K562 (cell line): ENCODE measurements at regions not wholly inside any gene's neighbourhood (a gene's known extent, or its start where the extent isn't known, plus 50 kb on each side); places are given as distances from the start of the nearest gene placed in this dataset.

Source experiments
- ATAC-seq: fragments of 200-7000 bp; cut with Tn5 transposase; 3 replicates; pipeline ENCODE4 v1.9.1; 2020; ENCODE audit warnings: moderate library complexity
- BruUV-seq: library from RNA; stranded (reverse); fragments of 400-500 nt; replicated peaks from 2 replicates; lab custom pipeline; 2021; lab: Mats Ljungman, UMichigan
- CTCF ChIA-PET: fragments of 300-600 bp; formaldehyde crosslinking; extraction: SDS; loops from one replicate; lab custom pipeline; 2021; ENCODE audit warnings: low intra/inter-chr PET ratio; lab: Yijun Ruan, JAX
- POLR2A ChIA-PET: fragments of 300-600, 350-650 bp; sonication (Branson Sonifier 250); formaldehyde crosslinking; extraction: SDS; loops from one replicate; lab custom pipeline; 2021; ENCODE audit warnings: antibody characterized with exemption, inconsistent platforms; lab: Yijun Ruan, JAX
- DNase-seq, 4 experiments: peaks; one replicate each; pipeline versions ENCODE4 v3.0.0 to v3.0.0-alpha.2; 2011 to 2018; ENCODE audit warnings: low spot score in 3 of 4, mixed read lengths in 3 of 4; ENCODE audit errors: extremely low read depth in 1 of 4
- FAIRE-seq: peaks from 2 replicates; lab custom pipeline; 2011; peaks lifted over from hg19 to GRCh38; lab: Jason Lieb, UNC
- H2AFZ ChIP-seq: 2 replicates; pipeline ENCODE4 v1.6.0; 2011; ENCODE audit warnings: low read depth, low read length, control low read depth, inconsistent platforms
- H3K27ac ChIP-seq: fragments of 200-600 bp; 3 replicates; pipeline ENCODE4 v1.8.0; 2011; ENCODE audit warnings: low read depth, mild to moderate bottlenecking, control low read depth, inconsistent platforms, low read length, moderate library complexity, mixed read lengths; ENCODE audit errors: extremely low read depth
- H3K27me3 ChIP-seq, 2 experiments: fragments of 300-600 bp in 1 of 2; 2 replicates in 1 of 2; 3 replicates in 1 of 2; pipeline versions ENCODE4 v1.6.0 to v1.8.0; 2011; ENCODE audit warnings: inconsistent platforms in 2 of 2, low read length in 2 of 2, mild to moderate bottlenecking in 1 of 2, mixed read lengths in 1 of 2, moderate library complexity in 1 of 2; ENCODE audit not compliant: control insufficient read depth in 2 of 2, insufficient read depth in 2 of 2
- H3K36me3 ChIP-seq: fragments of 300-600 bp; 3 replicates; pipeline ENCODE4 v1.8.0; 2011; ENCODE audit warnings: mild to moderate bottlenecking, low read length, inconsistent platforms; ENCODE audit not compliant: control insufficient read depth, insufficient read depth
- H3K4me1 ChIP-seq, 2 experiments: fragments of 200-600 bp in 1 of 2; replicated peaks in 1 of 2; 2 replicates in 1 of 2; 3 replicates in 1 of 2; pipeline versions ENCODE4 v1.5.1 to v1.8.0; 2011; ENCODE audit warnings: inconsistent platforms in 2 of 2, low read length in 2 of 2, mild to moderate bottlenecking in 1 of 2, mixed read lengths in 1 of 2, moderate library complexity in 1 of 2; ENCODE audit not compliant: control insufficient read depth in 2 of 2, insufficient read depth in 2 of 2
- H3K4me2 ChIP-seq: 2 replicates; pipeline ENCODE4 v1.6.1; 2011; ENCODE audit warnings: low read length, control low read depth, inconsistent platforms, mixed read lengths; ENCODE audit not compliant: insufficient read depth
- H3K4me3 ChIP-seq: fragments of 200-600 bp; sonication (generic), shearing (Covaris generic); 2 replicates; pipeline ENCODE4 v1.5.1; 2016; ENCODE audit warnings: control low read depth, inconsistent platforms
- H3K79me2 ChIP-seq: fragments of 200-600 bp; 3 replicates; pipeline ENCODE4 v1.8.0; 2011; ENCODE audit warnings: low read length, inconsistent platforms; ENCODE audit not compliant: control insufficient read depth, insufficient read depth
- H3K9ac ChIP-seq, 2 experiments: 2 replicates each; pipeline versions ENCODE4 v1.6.0 to v1.6.1; 2011; ENCODE audit warnings: low read depth in 2 of 2, low read length in 2 of 2, control low read depth in 1 of 2, inconsistent platforms in 1 of 2, mild to moderate bottlenecking in 1 of 2, mixed read lengths in 1 of 2; ENCODE audit not compliant: insufficient read depth in 1 of 2
- H3K9me1 ChIP-seq: one replicate; pipeline ENCODE4 v1.6.0; 2011; ENCODE audit warnings: inconsistent platforms, mild to moderate bottlenecking, low read length, moderate library complexity; ENCODE audit not compliant: control insufficient read depth, insufficient read depth
- H3K9me3 ChIP-seq: replicated peaks from 2 replicates; pipeline ENCODE4 v1.5.1; 2011; ENCODE audit warnings: low read depth, low read length, inconsistent platforms; ENCODE audit not compliant: control insufficient read depth, insufficient read depth
- H4K20me1 ChIP-seq: replicated peaks from 2 replicates; pipeline ENCODE4 v1.6.1; 2011; ENCODE audit warnings: low read length, inconsistent platforms, mixed read lengths; ENCODE audit not compliant: control insufficient read depth, insufficient read depth
- BRD9 ChIP-seq: fragments of 450-650 bp; IDR thresholded peaks from 2 replicates; pipeline ENCODE4 v1.6.1; 2018; ENCODE audit warnings: low read depth; ENCODE audit not compliant: partially characterized antibody
- KAT7 ChIP-seq: sonication (generic); formaldehyde crosslinking; IDR thresholded peaks from 2 replicates; pipeline ENCODE4 v1.8.0; 2022; ENCODE audit warnings: missing genetic modification reagents, mild to moderate bottlenecking, borderline replicate concordance
- WGBS: fragments of 100-300 bp; shearing (Covaris generic); methylation state at CpG from one replicate; pipeline ENCODE4 v1.1.6; 2016; ENCODE audit warnings: low coverage, mixed read lengths; ENCODE audit not compliant: insufficient coverage; ENCODE audit errors: missing lambda C conversion rate; 5-methylcytosine and 5-hydroxymethylcytosine counted together
- in situ Hi-C: fragments of 300-500 bp; cut with MboI; formaldehyde crosslinking; loops from 4 replicates; pipeline ENCODE4 v1.15.0; 2018; ENCODE audit warnings: inconsistent platforms, mixed read lengths
- intact Hi-C: fragments of 100-400 bp; cut with micrococcal nuclease; formaldehyde crosslinking; loops from 2 replicates; pipeline ENCODE4 v1.14.2; 2022
- TF ChIP-seq, protein P1 (sequence below): fragments of 450-650 bp; IDR thresholded peaks from 2 replicates; pipeline ENCODE4 v1.6.1; 2016; ENCODE audit warnings: missing biosample characterization, missing genetic modification characterization
- TF ChIP-seq, protein P2 (sequence below): fragments of 450-650 bp; IDR thresholded peaks from 2 replicates; pipeline ENCODE4 v1.6.1; 2016; ENCODE audit warnings: mild to moderate bottlenecking, moderate library complexity
- TF ChIP-seq, protein P3 (sequence below): sonication (generic); formaldehyde crosslinking; IDR thresholded peaks from 2 replicates; pipeline ENCODE4 v1.8.1; 2023; ENCODE audit warnings: missing genetic modification reagents, mild to moderate bottlenecking, borderline replicate concordance

DNA sequence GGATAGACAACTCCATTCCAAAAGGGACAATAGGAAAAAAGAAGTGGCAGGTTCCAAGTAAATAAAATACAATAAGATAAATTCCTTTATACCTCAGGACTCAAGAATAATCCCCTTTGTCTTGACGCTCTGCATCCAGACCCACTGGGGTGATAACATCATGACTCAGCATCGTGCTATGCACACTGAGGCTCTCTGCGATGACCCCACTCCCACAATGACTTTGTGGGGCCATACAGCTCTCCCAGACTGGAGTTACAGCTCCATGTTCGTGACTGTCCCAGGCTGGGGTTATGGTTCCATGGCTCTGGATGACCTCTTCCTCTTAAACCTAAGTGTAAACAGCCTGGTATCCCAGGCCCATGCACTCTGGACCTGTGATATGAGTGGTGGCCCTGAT lies 254.5 kb upstream of the ADGRL3 start:
- intact Hi-C loops, result no loop called here
- ChIA-PET POLR2A (no interaction called here), CTCF (no interaction called here)
- no TSS peak for BruUV-seq
- H2AFZ ChIP-seq, result no peak overlapping the region
- no peaks in the 10 kb centered on the region for H3K9me1 ChIP-seq
- no peak for ATAC-seq
- no peak overlapping the region for H3K4me2 ChIP-seq
- FAIRE-seq, result no peak
- H3K79me2 ChIP-seq, result no peaks in the 10 kb centered on the region
- DNase-seq, result peak in 1 of 4 experiments; percentile 4
- no peak overlapping the region for H3K4me3 ChIP-seq
- no peaks in the 10 kb centered on the region for H3K27me3 ChIP-seq
- WGBS, result 5% methylated on average over 3 of the region's 4 CpGs
- in situ Hi-C loops, result no loop called here
- H3K36me3 ChIP-seq, result no peaks in the 10 kb centered on the region
- no peaks in the 10 kb centered on the region for H3K4me1 ChIP-seq
- no peaks in the 10 kb centered on the region for H4K20me1 ChIP-seq
- H3K27ac ChIP-seq, result no peak overlapping the region
- no peaks in the 10 kb centered on the region for H3K9me3 ChIP-seq
- H3K9ac ChIP-seq, result no peak overlapping the region
- TF ChIP-seq, protein P1, sequence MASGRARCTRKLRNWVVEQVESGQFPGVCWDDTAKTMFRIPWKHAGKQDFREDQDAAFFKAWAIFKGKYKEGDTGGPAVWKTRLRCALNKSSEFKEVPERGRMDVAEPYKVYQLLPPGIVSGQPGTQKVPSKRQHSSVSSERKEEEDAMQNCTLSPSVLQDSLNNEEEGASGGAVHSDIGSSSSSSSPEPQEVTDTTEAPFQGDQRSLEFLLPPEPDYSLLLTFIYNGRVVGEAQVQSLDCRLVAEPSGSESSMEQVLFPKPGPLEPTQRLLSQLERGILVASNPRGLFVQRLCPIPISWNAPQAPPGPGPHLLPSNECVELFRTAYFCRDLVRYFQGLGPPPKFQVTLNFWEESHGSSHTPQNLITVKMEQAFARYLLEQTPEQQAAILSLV, result no peak
- TF ChIP-seq, protein P2, sequence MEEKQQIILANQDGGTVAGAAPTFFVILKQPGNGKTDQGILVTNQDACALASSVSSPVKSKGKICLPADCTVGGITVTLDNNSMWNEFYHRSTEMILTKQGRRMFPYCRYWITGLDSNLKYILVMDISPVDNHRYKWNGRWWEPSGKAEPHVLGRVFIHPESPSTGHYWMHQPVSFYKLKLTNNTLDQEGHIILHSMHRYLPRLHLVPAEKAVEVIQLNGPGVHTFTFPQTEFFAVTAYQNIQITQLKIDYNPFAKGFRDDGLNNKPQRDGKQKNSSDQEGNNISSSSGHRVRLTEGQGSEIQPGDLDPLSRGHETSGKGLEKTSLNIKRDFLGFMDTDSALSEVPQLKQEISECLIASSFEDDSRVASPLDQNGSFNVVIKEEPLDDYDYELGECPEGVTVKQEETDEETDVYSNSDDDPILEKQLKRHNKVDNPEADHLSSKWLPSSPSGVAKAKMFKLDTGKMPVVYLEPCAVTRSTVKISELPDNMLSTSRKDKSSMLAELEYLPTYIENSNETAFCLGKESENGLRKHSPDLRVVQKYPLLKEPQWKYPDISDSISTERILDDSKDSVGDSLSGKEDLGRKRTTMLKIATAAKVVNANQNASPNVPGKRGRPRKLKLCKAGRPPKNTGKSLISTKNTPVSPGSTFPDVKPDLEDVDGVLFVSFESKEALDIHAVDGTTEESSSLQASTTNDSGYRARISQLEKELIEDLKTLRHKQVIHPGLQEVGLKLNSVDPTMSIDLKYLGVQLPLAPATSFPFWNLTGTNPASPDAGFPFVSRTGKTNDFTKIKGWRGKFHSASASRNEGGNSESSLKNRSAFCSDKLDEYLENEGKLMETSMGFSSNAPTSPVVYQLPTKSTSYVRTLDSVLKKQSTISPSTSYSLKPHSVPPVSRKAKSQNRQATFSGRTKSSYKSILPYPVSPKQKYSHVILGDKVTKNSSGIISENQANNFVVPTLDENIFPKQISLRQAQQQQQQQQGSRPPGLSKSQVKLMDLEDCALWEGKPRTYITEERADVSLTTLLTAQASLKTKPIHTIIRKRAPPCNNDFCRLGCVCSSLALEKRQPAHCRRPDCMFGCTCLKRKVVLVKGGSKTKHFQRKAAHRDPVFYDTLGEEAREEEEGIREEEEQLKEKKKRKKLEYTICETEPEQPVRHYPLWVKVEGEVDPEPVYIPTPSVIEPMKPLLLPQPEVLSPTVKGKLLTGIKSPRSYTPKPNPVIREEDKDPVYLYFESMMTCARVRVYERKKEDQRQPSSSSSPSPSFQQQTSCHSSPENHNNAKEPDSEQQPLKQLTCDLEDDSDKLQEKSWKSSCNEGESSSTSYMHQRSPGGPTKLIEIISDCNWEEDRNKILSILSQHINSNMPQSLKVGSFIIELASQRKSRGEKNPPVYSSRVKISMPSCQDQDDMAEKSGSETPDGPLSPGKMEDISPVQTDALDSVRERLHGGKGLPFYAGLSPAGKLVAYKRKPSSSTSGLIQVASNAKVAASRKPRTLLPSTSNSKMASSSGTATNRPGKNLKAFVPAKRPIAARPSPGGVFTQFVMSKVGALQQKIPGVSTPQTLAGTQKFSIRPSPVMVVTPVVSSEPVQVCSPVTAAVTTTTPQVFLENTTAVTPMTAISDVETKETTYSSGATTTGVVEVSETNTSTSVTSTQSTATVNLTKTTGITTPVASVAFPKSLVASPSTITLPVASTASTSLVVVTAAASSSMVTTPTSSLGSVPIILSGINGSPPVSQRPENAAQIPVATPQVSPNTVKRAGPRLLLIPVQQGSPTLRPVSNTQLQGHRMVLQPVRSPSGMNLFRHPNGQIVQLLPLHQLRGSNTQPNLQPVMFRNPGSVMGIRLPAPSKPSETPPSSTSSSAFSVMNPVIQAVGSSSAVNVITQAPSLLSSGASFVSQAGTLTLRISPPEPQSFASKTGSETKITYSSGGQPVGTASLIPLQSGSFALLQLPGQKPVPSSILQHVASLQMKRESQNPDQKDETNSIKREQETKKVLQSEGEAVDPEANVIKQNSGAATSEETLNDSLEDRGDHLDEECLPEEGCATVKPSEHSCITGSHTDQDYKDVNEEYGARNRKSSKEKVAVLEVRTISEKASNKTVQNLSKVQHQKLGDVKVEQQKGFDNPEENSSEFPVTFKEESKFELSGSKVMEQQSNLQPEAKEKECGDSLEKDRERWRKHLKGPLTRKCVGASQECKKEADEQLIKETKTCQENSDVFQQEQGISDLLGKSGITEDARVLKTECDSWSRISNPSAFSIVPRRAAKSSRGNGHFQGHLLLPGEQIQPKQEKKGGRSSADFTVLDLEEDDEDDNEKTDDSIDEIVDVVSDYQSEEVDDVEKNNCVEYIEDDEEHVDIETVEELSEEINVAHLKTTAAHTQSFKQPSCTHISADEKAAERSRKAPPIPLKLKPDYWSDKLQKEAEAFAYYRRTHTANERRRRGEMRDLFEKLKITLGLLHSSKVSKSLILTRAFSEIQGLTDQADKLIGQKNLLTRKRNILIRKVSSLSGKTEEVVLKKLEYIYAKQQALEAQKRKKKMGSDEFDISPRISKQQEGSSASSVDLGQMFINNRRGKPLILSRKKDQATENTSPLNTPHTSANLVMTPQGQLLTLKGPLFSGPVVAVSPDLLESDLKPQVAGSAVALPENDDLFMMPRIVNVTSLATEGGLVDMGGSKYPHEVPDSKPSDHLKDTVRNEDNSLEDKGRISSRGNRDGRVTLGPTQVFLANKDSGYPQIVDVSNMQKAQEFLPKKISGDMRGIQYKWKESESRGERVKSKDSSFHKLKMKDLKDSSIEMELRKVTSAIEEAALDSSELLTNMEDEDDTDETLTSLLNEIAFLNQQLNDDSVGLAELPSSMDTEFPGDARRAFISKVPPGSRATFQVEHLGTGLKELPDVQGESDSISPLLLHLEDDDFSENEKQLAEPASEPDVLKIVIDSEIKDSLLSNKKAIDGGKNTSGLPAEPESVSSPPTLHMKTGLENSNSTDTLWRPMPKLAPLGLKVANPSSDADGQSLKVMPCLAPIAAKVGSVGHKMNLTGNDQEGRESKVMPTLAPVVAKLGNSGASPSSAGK, result no peak
- TF ChIP-seq KAT7 (CRISPR knock-in tag) (no peak), BRD9 (no peak)
- TF ChIP-seq, protein P3, sequence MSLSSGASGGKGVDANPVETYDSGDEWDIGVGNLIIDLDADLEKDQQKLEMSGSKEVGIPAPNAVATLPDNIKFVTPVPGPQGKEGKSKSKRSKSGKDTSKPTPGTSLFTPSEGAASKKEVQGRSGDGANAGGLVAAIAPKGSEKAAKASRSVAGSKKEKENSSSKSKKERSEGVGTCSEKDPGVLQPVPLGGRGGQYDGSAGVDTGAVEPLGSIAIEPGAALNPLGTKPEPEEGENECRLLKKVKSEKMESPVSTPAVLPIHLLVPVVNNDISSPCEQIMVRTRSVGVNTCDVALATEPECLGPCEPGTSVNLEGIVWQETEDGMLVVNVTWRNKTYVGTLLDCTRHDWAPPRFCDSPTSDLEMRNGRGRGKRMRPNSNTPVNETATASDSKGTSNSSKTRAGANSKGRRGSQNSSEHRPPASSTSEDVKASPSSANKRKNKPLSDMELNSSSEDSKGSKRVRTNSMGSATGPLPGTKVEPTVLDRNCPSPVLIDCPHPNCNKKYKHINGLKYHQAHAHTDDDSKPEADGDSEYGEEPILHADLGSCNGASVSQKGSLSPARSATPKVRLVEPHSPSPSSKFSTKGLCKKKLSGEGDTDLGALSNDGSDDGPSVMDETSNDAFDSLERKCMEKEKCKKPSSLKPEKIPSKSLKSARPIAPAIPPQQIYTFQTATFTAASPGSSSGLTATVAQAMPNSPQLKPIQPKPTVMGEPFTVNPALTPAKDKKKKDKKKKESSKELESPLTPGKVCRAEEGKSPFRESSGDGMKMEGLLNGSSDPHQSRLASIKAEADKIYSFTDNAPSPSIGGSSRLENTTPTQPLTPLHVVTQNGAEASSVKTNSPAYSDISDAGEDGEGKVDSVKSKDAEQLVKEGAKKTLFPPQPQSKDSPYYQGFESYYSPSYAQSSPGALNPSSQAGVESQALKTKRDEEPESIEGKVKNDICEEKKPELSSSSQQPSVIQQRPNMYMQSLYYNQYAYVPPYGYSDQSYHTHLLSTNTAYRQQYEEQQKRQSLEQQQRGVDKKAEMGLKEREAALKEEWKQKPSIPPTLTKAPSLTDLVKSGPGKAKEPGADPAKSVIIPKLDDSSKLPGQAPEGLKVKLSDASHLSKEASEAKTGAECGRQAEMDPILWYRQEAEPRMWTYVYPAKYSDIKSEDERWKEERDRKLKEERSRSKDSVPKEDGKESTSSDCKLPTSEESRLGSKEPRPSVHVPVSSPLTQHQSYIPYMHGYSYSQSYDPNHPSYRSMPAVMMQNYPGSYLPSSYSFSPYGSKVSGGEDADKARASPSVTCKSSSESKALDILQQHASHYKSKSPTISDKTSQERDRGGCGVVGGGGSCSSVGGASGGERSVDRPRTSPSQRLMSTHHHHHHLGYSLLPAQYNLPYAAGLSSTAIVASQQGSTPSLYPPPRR (CRISPR knock-in tag), result no peak
